Central memory CD4-positive, alpha-beta T cell (primary cell): ENCODE measurements at regions not wholly inside any gene's neighbourhood (a gene's known extent, or its start where the extent isn't known, plus 50 kb on each side); places are given as distances from the start of the nearest gene placed in this dataset.
"Not testable (repeated sequence)": the region's sequence is repeated elsewhere in the genome, so short reads cannot be mapped to it uniquely, and the experiment has no call there.

Source experiments
- DNase-seq: peaks from one replicate; pipeline ENCODE4 v3.0.0; 2022

DNA sequence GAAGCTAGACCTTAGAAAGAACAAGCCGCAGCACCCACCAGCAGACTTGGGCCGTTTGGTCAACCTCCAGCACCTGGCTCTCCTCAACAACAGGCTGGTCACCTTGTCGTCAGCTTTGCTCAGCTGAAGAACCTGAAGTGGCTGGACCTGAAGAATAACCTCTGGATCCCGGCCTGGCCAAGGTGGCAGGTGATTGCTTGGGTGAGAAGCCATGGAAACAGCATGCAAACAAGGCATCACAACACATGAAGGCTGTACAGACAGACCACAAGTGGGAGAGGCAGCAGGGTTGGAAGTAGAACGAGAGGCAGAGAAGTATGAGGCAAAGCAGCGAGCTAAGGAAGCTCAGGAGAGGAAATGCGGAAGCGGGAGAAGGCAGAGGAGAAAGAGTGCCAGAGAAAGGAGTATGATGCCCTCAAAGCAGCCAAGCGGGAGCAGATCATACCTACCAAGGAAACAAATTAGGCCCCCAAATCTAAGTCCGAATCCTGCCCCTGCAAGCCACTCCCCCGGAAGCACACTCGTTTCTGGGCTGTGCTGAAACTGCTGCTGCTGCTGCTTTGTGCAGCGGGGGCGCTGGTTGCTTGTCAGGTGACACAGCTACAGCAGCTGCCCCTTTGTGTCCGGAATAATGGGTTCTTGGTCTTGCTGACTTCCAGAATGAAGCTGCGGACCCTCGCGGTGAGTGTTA lies 121.6 kb upstream of the LGSN start:
- DNase-seq, result peak; percentile 1

DNA sequence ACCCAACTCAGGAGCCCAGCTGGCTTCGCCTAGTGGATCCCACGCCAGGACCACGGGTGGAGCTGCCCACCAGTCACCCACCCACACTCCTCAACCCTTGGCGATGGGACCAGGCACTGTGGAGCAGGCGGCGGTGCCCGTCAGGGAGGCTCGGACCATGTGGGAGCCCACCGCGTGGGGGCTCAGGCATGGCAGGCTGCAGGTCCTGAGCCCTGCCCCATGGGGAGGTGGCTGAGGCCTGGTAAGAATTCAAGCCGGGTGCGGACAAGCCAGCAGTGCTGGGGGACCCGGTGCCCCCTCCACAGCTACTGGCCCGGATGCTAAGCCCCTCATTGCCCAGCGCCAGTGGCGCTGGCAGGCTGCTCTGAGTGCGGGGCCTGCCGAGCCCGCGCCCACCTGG lies 123.1 kb upstream of the LGSN start:
- DNase-seq, result no peak

DNA sequence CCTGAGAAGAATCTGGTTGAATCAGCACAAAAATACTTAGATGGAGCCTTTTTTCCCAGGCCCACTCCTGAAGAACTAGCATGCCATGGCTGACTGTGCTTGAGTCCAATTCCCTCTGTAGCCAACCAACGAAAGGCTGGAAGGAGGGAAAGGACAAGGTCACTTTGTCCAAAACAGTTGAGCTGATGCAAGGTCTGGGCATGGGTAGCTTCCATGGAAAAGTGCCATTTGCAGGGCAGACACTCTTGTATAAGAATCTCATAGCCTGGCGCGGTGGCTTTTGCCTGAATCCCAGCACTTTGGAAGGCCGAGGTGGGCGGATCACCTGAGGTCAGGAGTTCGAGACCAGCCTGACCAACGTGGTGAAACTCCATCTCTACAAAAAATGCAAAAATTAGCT lies 125.0 kb upstream of the LGSN start:
- DNase-seq, result no peak

DNA sequence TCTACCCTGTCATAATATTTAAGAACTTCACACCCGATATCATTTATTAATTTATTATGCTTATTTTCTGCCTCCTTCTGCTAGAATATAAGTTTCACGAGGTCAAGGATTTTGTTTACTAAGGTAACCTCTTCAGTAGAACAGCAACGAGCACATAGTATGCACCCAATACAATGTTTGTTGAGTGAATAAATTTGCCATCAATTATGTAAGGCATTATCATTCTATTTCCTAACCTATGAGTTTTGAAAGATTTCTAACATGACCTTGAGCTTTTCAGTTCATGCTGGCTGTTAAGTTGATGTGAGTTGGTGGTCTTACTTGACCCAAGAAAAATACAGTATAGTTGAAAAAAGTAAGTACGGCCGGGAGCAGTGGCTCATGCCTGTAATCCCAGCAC lies 125.9 kb upstream of the LOC128125822 start:
- no peak for DNase-seq

DNA sequence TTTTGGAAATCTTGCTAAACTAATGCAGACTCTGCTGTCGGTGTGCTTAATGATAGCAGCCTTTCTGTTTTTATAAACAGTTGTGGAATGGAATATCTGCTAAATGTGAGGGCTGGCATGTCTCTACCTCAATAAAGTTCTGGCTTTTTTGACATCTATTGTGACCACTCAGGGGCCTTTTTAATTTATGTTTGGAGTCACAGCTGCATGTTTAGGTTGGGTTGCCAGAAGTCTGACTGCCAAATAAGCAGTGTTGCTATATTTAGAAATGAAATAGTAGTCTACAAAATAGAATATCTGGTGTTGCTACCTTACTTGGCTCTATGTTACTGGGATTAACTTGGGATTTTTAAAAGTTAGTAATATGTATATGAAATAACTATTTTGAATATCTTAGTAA lies 125.1 kb upstream of the LOC128125822 start:
- DNase-seq, result no peak

DNA sequence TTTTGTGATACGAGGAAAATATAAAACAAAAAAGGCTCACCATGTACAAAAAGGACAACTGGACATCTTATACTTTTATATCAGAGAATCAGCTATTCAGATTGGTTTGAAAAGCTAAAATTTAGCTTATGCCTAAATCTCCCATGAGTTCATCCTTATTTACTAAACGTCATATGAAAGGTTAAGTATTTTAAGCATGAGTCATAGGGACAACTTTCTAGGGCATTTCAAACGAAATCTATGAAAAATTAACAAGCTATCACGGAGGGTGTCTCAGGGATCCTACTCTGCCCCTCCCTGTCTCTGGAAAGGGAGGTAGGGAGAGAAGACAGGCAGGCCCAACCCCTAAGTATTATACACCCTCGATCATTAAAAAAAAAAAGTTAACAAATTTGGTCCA lies 124.1 kb upstream of the LOC128125822 start:
- no peak for DNase-seq

DNA sequence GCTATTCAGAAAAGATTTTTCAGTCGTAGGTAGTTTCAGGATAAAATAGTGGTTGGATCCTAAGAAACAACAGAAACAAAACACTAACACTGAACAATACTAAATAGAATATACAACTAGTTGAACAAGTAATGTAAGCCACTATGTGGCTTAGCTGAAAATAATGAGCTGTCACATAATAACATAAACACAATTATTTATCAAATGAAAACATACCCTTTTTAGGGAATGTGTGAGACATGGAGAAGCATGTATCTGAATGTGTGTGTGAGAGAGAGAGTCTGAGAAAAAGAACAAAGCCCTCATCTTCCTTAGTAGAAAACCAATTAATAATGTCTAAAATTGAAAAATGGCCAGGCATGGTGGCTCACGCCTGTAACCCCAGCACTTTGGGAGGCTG lies 122.6 kb upstream of the LOC128125822 start:
- no peak for DNase-seq

DNA sequence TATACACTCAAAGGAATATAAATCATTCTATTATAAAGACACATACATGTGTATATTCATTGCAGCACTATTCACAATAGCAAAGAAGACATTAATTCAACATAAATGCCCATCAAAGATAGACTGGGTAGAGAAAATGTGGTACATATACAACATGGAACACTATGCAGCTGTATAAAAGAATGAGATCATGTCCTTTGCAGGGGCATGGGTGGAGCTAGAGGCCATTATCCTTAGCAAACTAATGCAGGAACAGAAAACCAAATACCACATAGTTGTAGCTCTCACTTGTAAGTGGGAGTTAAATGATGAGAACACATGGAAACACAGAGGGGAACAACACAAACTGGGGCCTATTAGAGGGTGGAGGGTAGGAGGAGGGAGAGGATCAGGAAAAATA lies 121.0 kb upstream of the LOC128125822 start:
- no peak for DNase-seq

DNA sequence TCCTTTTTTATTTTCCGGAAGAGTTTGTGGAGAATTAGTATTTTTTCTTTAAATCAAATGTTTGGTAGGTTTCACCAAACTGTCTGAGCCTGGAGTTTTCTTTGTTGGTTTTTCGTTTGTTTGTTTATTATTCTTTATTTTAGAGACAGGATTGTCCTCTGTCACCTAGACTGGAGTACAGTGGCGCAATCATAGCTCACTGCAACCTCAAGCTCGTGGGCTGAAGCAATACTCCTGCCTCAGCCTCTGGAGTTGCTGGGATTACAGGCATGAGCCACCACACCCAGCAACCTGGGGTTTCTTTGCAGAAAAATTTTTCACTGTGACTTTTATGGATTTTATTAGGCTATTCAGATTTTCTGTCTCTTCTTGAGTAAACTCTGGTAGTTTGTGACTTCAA lies 120.2 kb upstream of the LOC128125822 start:
- DNase-seq, result no peak

DNA sequence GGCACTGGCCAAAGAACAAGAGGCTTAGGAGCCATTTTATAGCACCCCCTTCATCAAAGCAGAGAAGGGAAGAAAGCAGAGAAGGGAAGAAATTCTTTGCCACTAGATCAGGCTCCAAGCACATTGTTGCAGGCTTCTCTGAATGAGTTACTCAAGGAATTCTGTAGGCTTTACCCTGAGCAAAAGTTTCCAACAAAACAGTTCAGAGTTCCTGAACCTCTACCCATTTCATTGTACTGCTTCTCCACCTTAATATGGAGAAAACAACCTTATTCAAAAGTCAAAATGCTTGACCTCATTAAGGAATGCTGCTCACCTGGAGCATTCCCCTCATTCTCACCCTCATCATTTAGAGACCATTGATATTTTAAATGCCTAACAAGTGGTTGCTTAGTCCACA lies 115.5 kb upstream of the LOC128125822 start:
- no peak for DNase-seq

DNA sequence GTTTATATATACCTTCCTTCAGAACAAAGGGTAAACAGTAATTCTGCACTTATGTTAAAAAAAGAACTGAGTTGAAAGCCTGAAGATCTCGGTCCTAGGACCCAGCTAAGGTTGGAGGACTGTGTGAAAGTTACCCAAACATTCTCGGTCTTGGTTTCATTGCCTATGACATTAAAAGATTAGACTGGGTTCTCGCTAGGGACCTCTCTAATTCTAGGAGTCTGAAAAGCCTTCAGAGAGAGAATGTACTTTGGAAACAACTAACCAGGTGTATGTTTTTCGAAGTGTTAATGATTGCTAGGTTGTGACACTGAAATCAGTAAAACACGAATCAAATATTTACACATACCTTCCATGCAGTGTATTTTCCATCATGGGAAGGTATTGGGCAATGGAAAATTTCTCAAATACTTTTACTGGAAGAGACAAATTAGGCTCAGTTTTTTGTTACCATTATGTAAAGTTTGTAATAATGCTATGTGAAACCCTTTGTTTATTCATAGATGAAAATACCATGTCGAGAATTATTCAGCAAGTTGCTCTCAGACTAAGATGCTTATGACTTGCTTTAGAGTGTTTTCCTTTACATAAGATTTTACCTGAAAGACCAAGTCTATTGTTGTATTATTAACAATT lies 113.7 kb upstream of the LOC128125822 start:
- DNase-seq, result no peak

DNA sequence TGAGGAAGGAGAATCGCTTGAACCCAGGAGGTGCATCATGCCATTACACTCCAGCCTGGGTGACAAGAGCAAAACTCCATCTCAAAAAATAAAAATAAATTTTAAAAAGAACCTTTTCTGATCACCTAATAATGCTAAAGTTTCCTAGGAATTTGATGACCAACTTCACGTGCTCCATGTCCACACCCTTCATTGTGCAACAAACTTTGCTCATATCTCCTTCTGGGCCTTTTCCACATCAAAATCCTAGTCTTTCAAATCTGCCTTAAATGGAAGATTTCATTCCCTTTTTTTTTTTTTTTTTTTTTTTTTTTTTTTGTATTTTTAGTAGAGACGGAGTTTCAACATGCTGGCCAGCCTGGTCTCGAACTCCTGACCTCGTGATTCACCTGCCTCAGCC lies 112.5 kb upstream of the LOC128125822 start:
- DNase-seq, result no peak

DNA sequence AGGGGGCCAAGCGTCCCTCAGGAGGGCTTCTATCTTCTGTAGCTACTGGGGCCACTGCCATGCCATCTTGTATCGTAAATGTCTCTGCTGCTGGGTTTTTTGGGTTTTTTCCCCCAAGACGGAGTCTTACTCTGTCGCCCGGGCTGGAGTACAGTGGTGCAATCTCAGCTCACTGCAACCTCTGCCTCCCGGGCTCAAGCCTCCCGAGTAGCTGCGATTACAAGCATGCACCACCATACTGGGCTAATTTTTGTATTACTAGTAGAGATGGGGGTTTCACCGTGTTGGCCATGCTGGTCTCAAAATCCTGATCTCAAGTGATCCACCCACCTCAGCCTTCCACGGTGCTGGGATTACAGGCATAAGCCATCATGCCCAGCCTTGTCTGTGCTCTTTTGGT lies 111.3 kb upstream of the LOC128125822 start:
- DNase-seq, result no peak

DNA sequence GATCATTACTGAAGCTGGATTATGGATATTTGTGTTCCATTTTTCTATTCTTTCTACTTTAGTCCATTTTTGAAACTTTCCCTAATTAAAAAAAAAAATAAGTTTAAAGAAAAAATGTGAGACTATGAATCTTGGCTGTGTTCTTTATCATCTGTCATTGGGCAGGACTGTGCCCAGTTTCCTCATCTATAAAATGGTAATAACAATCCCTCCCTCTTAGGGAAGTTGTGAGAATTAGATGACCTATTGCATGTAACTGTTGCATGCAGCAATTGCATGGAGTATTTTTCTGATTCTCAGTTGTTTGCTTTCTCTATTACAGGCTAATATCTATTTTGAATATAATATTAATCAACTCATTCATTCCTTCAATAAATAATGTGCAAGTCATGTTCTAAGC lies 108.2 kb upstream of the LOC128125822 start:
- no peak for DNase-seq

DNA sequence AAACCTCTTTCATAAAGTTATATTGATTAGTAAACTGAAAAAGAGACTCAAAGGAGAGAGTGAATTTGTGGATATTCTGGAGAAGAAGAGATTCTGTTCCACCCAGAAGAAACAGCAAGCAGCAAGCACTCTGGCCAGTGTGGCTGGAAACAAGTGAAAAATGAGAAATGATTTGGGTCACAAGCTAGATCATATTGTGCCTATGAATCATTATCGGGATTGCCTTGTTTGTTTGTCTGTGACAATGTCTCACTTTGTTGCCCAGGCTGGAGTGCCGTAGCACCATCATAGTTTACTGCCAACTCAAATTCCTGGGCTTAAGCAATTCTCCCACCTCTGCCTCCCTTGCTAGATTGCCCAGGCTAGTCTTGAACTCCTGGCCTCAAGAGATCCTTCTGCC lies 106.5 kb upstream of the LOC128125822 start:
- DNase-seq, result no peak

DNA sequence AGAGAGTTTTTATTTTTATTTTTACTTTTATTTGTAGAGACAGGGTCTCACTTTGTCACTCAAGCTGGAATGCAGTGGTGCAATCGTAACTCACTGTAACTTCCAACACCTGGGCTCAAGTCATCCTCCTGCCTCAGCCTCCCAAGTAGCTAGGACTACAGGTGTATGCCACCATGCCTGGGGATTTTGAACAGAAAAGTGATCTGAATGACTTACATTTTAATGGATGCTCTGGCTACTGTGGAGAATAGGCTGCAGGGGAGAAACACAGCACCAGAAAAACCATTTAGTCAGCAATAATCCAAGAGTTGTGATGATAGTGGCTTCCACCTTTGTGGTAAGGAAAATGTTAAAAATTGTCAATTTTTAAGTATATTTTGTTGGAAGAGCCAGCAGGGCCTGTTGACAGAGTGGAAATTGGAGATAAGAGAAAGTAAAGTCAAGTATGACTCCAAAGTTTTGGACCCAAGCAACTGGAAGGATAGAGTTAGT lies 106.0 kb upstream of the LOC128125822 start:
- DNase-seq, result no peak

DNA sequence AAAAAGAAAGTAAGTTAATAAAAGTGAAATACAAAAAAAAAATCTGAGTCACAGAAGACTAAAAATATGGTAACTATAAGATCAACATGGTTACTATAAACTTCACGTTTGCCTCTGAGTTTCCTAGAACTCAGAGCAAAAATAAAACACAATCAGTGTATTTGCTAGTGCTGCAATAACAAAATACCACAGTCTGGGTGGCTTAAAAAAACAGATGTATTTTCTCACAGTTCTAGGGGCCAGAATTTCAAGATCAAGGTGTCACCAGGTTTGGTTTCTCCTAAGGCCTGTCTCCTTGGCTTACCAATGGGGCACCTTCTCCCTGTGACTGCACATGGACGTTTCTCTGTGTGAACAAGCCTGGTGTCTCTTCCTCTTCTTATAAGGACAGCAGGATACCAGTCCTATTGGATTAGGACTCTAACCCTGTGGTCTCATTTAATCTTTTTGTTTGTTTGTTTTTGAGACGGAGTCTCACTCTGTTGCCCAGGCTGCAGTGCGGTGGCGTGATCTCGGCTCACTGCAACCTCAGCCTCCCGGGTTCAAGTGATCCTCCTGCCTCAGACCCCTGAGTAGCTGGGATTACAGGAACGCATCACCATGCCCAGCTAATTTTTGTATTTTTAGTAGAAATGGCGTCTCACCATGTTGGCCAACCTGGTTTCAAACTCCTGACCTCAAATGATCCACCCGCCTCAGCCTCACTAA lies 104.9 kb upstream of the LOC128125822 start:
- no peak for DNase-seq

DNA sequence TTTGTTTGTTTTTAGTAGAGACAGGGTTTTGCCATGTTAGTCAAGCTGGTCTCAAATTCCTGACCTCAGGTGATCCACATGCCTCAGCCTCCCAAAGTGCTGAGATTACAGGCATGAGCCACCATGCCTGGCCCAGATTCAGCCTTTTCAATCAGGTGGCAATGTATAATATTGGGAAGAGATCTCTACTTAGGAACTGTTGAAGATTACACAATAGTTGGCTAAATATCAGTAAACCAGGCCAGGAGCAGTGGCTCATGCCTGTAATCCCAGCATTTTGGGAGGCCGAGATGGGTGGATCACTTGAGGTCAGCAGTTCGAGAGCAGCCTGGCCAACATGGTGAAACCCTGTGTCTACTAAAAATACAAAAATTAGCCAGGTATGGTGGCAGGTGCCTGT lies 101.1 kb upstream of the LOC128125822 start:
- DNase-seq, result not testable (repeated sequence)

DNA sequence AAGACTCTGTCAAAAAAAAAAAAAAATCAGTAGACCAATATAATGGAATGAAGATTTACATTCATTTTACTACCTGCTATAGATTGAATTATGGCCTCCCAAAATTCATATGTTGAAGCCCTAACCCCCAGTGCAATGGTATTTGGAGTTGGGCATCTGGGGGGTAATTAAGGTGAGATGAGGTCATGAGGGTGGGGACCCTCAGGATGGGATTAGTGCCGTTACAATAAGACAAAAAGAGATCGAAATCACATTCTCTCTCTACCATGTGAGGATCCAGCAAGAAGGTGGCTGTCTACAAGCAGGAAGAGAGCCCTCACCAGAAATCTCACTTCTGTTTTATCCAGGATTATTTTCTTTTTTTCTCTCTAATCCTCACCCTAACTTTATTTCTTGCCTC lies 100.6 kb upstream of the LOC128125822 start:
- no peak for DNase-seq

DNA sequence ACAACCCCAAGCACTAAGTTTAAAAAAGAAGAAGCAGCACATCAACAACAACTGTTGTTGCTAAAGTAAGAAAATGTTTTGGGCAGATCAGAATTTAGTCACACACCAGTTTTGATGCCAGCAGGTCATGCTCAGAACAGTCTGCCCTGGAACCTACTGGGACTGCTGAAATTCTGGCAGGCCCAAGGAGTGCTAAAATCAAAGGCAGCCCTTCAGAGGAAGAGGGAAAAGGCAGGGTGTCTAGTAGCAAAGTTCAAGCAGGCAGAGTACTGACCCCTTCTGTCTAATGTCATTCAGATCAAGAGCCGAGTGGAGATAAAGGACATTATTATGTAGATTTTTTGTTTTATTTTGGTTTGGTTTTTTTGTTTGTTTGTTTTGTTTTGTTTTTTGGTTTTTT lies 96.6 kb upstream of the LOC128125822 start:
- DNase-seq, result no peak

DNA sequence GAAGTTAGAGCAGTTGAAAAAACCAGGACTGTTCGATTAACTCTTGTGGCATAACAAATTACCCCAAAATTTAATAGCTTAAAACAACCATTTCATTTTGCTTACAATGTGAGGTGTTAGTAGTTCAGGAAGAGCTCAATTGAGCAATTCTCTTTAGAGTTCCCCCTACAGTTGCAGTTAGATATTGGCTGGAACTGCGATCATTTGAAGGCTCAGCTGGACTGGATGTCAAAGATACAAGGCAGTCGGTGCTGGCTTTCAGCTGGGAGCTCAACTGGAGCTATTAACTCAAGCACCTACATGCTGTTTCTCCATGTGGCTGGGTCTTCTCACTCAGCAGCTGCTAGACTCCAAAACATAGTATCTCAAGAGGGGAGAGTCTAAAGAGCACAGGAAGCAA lies 96.0 kb upstream of the LOC128125822 start:
- no peak for DNase-seq

DNA sequence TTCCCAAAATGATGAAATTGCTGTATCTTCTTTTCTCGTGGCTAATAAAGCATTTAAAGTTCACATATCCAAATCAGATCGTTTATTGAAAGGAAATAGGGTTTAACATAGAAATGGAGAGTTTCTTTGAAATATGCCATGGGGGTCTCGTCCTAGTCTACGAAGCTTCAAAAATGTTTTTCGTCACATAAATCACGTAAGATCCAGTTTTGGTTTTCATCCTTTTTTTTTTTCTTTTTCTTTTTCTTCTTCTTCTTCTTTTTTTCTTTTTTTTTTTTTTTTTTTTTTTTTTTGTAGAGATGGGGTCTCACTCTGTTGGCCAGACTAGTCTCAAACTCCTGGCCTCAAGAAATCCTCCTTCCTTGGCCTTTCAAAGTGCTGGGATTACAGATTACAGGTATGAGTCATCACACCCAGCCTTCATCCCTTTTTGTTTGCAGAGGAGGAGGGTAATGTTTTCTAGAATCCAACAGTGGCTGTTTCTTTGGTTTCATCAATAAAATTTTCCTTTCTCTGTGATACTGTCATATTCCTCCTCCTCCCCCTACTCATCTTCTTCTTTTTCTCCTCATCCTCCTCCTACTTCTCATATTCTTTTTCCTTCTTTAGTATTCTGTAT lies 94.7 kb upstream of the LOC128125822 start:
- no peak for DNase-seq

DNA sequence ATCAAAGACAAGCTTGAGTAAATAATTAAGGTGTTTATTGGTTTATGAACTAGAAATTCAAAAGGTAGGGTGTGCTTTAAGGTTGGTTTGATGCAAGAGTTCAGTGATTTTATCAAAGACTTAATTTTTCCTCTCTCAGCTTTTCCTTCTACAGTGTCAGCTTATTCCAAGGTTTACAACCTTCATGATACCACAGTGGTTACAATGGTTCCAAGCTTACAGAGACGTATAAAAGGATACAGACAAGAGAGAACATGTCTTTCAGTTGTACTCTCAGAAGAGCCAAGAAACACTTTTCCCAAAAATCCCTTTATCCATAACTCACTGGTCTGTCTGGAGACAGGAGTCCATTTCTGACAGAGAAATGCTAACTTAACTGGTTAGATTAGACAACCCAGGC lies 93.5 kb upstream of the LOC128125822 start:
- no peak for DNase-seq

DNA sequence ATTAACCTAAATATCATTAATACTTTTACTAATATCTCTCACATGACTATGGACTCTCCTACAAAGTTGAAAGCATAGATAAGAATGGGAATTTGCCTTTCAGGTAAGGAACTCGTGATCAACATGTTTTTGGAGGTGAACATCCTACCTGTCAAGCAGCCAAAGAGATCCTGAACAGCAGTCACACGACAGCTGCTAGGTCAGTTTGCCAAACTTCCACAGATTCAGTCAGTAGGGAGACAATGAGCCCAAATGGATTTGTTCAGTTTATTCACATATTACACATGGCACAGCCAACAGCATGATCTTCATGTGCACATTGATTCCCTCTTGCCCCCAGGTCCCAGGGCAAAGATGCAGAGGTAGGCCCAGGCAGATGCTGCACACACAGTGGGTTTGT lies 86.1 kb upstream of the LOC128125822 start:
- no peak for DNase-seq
